ENCODE measurements at regions not wholly inside any gene's neighbourhood (a gene's known extent, or its start where the extent isn't known, plus 50 kb on each side); places are given as distances from the start of the nearest gene placed in this dataset.

DNA sequence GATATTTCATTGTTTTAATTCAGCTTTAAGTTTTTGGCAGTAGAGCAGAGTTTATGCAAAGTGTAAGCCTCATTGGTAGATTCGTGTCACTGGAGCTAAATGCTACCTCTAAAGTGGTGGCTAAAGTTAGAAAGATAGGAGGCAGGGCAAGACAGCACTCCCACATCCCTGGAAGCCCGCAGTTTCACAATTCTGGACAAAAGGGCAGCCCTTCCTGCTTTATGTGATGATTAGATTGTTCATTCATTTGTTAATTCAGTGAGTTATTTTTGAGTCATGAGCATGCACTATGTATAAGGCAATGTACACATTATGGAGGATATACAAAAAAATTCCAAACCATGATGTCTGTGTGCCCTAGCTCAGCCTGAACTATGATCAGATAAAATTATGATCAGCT lies 52.1 kb upstream of the EIF3M start:
- peaks cover 2% of the 10 kb centered on the region for H3K4me1 ChIP-seq (ENCODE audit: insufficient read depth, low read length)
- DNase-seq (ENCODE audit: low read depth) (no peak), FAIRE-seq (no peak)
- H3K9ac ChIP-seq (ENCODE audit: low read length): no peak overlapping the region
- Mint-ChIP-seq H3K4me1 (ENCODE audit: low read depth, unreplicated experiment) (no peaks in the 10 kb centered on the region), H3K36me3 (ENCODE audit: low read depth, unreplicated experiment) (no peaks in the 10 kb centered on the region), H3K9me3 (ENCODE audit: unreplicated experiment) (peaks cover 2% of the 10 kb centered on the region), H3K4me3 (ENCODE audit: unreplicated experiment) (no peak overlapping the region), H3K27ac (ENCODE audit: unreplicated experiment) (no peak overlapping the region), H3K27me3 (ENCODE audit: low read depth, unreplicated experiment) (peaks cover 3% of the 10 kb centered on the region)
- no peak overlapping the region for H2AFZ ChIP-seq (ENCODE audit: low read depth, low read length)
- H3K4me2 ChIP-seq (ENCODE audit: low read length): no peak overlapping the region
- no peak overlapping the region for H3K4me3 ChIP-seq (ENCODE audit: insufficient read depth, low read depth, low read length)
- TF ChIP-seq EZH2 (IDR thresholded peaks at IDR 0.05; ENCODE audit: insufficient read depth, low read length): no peak
- TF ChIP-seq, protein P1, sequence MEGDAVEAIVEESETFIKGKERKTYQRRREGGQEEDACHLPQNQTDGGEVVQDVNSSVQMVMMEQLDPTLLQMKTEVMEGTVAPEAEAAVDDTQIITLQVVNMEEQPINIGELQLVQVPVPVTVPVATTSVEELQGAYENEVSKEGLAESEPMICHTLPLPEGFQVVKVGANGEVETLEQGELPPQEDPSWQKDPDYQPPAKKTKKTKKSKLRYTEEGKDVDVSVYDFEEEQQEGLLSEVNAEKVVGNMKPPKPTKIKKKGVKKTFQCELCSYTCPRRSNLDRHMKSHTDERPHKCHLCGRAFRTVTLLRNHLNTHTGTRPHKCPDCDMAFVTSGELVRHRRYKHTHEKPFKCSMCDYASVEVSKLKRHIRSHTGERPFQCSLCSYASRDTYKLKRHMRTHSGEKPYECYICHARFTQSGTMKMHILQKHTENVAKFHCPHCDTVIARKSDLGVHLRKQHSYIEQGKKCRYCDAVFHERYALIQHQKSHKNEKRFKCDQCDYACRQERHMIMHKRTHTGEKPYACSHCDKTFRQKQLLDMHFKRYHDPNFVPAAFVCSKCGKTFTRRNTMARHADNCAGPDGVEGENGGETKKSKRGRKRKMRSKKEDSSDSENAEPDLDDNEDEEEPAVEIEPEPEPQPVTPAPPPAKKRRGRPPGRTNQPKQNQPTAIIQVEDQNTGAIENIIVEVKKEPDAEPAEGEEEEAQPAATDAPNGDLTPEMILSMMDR (IDR thresholded peaks at IDR 0.05; ENCODE audit: insufficient read depth, low read depth, low read length): no peak
- H4K20me1 ChIP-seq (ENCODE audit: insufficient read depth, low read length): no peaks in the 10 kb centered on the region
- no peaks in the 10 kb centered on the region for H3K36me3 ChIP-seq (ENCODE audit: insufficient read depth, low read length)
- no peaks in the 10 kb centered on the region for H3K79me2 ChIP-seq (ENCODE audit: insufficient read depth, low read length)
- no peak overlapping the region for H3K27ac ChIP-seq (ENCODE audit: low read depth, low read length)
- H3K9me3 ChIP-seq (ENCODE audit: insufficient read depth, low read depth, low read length): no peaks in the 10 kb centered on the region
- H3K27me3 ChIP-seq (ENCODE audit: insufficient read depth, low read length): no peaks in the 10 kb centered on the region

DNA sequence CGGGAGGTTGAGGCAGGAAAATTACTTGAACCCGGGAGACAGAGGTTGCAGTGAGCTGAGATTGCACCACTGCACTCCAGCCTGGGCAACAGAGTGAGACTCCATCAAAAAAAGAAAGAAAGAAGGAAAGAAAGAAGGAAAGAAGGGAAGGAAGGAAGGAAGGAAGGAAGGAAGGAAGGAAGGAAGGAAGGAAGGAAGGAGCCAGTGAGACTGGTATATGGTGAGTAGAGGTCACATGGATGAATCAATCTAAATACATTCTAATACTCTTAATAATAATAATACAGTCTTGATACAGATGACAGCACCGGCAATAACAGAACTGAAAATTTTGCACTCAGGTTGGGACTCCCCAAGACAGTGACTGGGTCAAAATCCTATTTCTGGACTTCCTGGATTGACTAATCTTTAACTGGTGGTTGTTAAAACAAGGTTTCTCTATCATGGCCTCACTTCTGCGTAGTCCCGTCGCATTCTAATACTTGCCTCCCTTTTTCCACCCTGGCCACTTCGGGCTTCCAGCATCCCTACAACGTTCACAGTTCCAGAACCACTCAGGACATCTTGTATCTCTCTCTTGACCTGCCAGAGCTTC lies 53.5 kb upstream of the EIF3M start:
- no peak for DNase-seq (ENCODE audit: low read depth)
- Mint-ChIP-seq H3K27ac (ENCODE audit: unreplicated experiment) (no peak overlapping the region), H3K4me3 (ENCODE audit: unreplicated experiment) (no peak overlapping the region), H3K36me3 (ENCODE audit: low read depth, unreplicated experiment) (no peaks in the 10 kb centered on the region), H3K9me3 (ENCODE audit: unreplicated experiment) (peaks cover 2% of the 10 kb centered on the region), H3K27me3 (ENCODE audit: low read depth, unreplicated experiment) (peaks cover 3% of the 10 kb centered on the region), H3K4me1 (ENCODE audit: low read depth, unreplicated experiment) (no peaks in the 10 kb centered on the region)
- Histone ChIP-seq H3K9me3 (ENCODE audit: insufficient read depth, low read depth, low read length) (no peaks in the 10 kb centered on the region), H3K4me3 (ENCODE audit: insufficient read depth, low read depth, low read length) (no peak overlapping the region), H3K79me2 (ENCODE audit: insufficient read depth, low read length) (no peaks in the 10 kb centered on the region), H3K27me3 (ENCODE audit: insufficient read depth, low read length) (no peaks in the 10 kb centered on the region), H4K20me1 (ENCODE audit: insufficient read depth, low read length) (no peaks in the 10 kb centered on the region), H3K9ac (ENCODE audit: low read length) (no peak overlapping the region), H3K4me1 (ENCODE audit: insufficient read depth, low read length) (peaks cover 2% of the 10 kb centered on the region), H2AFZ (ENCODE audit: low read depth, low read length) (no peak overlapping the region), H3K36me3 (ENCODE audit: insufficient read depth, low read length) (no peaks in the 10 kb centered on the region), H3K4me2 (ENCODE audit: low read length) (no peak overlapping the region), H3K27ac (ENCODE audit: low read depth, low read length) (no peak overlapping the region)
- no peak for FAIRE-seq
- no peak for TF ChIP-seq EZH2 (IDR thresholded peaks at IDR 0.05; ENCODE audit: insufficient read depth, low read length)
- TF ChIP-seq, protein P1 (IDR thresholded peaks at IDR 0.05; ENCODE audit: insufficient read depth, low read depth, low read length): no peak
